ENCODE measurements at regions not wholly inside any gene's neighbourhood (a gene's known extent, or its start where the extent isn't known, plus 50 kb on each side); places are given as distances from the start of the nearest gene placed in this dataset.
"Not testable (repeated sequence)": the region's sequence is repeated elsewhere in the genome, so short reads cannot be mapped to it uniquely, and the experiment has no call there.

DNA sequence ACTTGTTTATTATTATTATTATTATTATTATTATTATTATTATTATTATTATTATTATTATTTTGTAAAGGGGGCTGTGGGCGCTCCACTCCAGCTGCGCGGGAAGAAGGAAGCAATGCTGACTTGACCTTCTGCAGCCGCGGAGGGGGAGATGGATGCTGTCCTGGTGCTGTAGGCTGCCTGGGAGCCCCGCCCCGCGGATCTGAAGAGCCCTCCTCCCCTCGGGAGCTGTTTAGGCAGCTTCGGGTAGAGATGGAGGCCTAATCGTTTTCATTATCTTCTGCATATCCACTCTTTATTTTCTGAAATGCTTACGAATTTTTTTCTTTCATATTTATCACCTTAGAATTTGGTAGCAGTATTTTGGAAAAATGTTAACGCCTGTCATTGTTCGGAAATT is 101.2 kb upstream of the KLF6 start:
- DNase-seq, result no peak

DNA sequence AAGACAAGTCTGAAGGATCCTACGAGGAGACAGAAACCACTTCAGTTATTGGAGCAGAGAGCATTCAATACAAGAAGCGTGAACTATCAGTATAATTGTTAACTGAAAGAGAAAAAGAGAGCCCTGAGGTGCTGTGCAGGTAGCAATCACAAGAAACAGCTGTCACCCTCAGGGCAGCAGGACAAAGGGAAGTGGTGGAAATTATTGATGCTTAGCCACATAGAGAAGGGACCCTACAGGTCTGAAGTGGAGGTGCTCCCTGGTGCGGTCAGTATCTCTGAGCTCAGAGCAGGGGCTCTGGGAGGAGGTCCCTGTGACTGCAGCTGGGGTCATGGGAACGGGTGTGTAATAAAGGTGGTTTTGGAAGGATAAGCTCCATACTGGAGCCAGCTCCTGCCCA is 97.8 kb upstream of the KLF6 start:
- no peak for DNase-seq

DNA sequence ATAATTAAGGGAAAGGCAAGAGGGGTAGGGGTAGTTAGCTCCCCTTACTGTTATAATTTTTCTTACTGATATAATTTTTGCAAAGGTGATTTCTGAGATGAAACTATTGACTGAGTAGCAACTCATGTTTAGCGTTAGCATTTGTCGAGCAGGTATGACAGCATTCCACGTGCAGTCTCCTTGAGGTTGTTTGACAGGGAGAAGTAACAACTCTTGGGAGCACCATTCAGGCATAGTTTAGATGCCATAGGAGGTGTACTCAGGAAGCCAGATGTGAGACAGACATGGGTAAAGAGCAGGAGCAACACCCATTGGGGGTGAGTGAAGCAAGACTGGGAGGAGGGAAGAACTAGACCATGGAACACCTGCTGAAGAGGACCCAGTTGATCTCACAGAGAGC is 96.6 kb upstream of the KLF6 start:
- DNase-seq, result no peak

DNA sequence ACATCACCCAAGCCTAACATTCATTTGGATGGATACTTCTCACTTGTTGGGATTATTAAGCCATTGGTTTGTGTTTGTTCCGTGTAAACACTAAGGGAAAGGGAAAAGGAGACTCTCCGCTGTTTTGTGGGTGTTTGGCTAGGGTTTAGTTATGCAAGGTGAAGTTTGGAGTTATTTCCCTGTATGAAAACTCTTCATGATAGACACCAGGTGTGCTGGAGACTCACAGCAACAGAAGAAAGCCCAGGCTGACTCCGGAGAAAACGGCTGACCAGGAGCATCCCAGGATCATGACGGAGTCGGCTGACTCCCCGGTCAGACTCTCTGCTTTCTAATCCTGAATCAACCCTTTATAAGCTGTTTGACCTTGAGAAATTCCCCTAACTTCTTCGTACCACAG is 94.1 kb upstream of the KLF6 start:
- no peak for DNase-seq

DNA sequence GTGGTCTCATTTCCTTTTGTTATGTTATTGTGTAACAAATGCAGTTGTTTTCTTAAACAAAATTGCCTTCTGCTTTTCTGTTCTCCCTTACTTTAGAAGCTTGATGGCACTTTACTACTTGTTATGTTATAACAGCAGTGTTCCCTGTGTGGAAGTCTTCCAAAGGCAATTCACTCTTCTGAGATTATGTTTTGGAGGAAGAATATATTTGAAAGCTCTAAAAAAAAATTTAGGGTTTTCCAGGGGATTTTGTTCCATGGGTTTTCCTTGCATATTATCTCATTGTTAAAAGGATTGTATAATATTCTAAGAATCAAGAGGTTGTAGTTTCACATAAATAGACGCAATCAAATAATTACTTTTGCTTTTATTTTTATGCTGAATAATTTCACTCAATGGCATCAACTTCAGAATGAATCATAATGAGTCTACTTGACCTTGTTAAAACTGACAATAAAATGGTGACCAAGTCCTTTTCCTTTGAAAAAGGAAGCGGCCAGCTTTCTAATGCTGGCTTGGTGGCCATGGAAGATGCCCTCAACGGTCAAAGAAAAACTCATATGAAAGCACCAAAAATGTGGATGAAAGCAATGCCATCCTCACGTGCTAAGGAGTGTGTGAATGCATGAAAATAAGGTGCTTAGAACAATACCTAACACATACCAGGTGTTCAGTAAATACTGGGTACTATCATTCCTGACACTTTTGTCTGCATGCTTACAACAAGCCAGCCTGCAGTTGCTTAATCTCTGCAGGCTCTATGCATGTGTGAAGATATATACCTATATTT is 92.4 kb upstream of the KLF6 start:
- DNase-seq, result no peak

DNA sequence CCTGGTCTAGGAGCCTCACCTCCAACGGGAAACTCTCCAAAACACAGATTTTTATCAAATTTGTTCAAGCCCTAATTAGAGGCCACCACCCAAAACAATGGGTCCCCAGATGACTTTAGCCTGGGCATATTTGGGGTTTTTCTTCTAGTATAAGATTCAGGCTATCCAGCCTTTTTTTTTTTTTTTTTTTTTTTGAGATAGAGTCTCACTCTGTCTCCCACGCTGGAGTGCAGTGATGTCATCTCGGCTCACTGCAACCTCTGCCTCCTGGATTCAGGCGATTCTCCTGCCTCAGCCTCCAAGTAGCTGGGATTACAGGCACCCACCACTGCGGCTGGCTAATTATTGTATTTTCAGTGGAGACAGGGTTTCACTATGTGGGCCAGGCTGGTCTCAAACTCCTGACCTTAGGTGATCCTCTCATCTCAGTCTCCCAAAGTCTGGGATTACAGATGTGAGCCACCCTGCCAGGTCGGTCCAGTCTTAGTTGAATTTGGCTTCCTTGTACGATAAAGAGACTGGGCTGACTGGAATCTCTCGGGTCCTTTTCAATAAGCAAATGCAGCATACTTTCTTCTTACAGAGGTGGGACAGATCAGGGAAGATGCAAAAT is 91.4 kb upstream of the KLF6 start:
- DNase-seq, result no peak

DNA sequence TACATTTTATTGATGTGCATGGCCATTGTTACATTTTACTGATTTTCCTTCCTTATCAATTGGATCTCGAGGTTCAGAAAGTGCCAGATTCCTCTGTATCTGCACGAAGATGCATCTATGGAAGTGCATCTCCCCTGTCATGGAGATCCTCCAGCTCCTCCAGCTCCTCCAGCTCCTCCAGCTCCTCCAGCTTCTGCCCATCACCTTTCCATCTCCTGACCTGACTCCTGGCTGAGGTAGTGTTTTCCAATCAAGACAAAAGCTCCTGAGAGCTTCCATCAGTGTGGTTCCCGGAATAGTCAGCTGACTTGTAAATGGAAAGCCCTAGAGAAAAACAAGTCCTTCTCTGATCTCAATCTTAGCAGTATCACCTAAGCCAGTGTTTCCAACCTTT is 90.8 kb upstream of the KLF6 start:
- DNase-seq, result peak in 1 of 5 donors; percentile 18

DNA sequence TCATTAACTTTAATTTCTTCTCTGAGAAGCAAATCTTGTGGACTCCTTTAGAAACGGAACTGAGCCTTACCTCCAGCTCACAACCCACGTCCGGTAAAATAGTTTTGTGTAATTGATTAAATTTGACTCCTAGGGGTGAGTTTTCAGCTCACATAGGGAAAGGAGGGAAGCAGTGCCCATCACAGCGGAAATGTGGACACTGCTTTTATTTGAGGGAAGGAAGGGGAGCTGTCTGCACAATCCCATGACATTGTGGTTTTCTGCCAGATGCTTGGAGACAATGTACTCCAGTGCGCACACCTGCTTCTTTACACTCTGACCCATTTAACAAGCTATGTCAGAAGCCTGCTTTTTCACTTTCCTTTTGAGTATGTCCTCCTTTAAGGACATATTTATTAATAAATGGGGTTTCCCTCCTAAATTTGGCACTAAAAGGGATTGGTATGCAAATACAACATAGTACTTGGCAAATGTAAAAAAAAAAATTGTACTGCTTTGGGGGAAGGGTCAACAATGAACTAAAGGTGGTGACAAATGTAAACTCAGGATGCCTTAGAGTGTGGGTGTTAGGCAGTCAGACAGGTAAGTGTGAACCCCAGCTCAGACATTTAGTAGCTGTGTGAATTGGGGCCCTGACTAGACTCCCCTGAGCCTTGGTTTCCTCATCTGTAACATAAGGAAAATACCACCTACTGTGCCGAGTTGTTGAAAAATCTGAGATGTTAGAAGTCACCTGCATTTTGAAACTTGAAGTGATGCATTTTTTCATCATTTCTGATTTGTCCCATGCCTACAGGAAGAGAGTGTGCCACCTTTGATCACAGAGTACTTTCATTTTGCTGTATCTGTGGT is 90.2 kb upstream of the KLF6 start:
- DNase-seq, result peak in 4 of 5 donors; percentile 38 to 48 (median 48)

DNA sequence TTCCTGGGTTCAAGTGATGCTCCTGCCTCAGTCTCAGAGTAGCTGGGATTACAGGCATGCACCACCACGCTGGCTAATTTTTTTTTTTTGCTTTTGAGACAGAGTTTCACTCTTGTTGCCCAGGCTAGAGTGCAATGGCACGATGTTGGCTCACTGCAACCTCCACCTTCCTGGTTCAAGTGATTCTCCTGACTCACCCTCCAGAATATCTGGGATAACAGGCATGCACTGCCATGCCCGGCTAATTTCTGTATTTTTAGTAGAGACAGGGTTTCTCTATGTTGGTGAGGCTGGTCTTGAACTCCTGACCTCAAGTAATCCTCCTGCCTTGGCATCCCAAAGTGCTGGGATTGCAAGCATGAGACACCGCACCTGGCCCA is 89.6 kb upstream of the KLF6 start:
- DNase-seq, result not testable (repeated sequence)

DNA sequence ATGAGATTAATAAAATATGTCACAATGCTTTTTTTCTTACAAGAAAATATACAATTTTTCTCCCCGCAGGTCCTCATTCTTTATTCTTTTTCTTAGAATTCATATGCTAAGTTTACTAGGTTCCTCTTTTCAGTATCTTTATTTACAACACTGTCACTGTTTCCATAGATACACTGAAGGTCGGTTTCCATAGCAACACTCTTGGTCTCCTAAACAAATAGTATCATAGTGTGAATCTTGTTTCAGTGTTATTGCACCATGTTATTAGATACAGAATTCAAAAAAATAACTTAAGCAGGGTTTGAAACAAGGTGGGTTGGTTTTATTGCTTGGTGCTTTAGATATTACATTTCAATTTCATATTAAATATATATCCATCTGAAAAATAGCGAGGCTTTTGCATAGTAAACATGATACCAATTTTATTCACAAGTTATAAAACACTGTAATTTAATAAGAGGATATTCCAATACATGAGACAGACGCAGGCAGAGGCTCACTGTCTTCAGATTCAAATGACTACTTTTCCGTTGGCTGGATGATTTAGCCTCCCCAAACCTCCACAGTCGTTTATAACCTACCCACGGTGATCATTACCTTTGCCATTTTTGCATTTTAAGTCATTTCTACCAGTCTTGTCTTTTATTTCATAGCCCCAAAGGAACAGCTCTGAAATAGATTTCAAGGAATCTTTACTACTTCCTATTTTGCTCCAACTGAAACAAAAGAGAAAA is 88.9 kb upstream of the KLF6 start:
- DNase-seq, result peak in 3 of 5 donors; percentile 31 to 75 (median 34)

DNA sequence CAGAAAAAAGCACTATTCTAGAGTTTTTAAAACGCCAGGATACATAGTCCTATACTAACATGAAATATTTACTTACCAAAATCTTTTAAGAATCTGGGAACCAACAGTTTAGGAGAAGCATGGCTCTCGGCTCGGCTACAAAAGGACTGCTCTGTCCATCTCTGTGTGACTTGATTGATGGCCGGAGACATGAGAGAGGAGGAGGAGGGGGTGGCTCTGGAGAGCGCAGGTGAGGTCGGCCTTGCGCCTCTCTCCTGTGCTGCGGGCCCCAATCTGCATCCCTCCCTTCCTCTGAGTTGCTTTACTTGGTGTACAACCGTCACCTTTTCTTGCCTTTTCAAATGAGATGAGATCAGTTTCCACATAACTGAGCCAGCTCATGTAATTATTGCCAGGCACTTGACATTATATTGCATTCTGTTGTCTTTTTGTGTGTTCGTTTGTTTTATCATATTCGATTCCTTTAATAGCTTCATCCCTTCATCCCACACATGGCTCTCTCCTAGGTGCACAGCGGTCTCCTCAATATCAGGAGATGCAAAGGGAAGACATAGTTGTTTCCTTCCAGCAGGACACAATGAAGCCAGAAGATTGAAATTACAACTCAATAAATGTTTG is 87.8 kb upstream of the KLF6 start:
- no peak for DNase-seq

DNA sequence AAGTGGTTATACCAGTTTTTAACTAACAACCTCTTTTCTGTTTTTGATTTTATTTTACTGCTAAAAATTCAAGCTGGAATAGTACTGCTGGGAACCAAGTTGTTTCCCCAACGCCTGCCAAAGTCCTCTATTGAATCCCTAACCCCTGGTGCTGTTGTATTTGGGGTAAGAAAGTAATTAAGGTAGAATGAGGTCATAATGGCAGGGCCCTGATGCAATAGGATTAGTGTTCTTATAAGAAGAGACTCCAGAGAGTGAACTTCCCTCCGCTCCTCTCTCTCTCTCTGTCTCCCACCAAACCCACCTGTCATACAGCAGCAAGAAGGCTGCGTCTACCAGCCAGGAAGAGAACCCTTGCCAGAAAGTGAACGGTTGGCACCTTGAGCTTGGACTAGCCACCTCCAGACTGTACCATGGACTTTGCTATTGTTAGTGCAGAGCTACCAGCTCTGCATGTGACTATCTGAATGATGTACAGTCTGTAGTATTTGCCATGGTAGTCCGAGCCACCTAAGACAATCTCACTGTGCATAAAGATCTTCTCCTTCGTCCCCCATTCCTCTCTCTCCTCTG is 86.5 kb upstream of the KLF6 start:
- no peak for DNase-seq

DNA sequence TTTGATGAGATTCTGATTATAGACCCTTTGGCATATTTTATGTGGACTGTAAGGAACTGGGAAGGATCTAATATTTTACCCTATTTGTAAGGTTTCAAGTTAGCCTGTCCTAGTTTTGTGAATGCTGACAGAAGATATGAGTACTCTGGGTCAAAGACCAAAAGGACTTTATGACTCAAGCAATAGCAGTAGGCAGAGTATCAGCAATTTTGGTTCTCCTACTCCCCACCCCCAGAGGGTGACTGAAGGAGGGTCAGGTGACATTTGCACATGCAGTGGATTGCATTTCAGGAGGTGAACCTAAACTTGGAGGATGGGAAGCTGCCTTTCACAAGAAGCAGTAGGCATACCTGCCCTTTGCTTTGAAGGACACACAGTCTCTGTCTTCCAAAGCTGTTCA is 84.0 kb upstream of the KLF6 start:
- DNase-seq, result peak in 1 of 5 donors; percentile 20

DNA sequence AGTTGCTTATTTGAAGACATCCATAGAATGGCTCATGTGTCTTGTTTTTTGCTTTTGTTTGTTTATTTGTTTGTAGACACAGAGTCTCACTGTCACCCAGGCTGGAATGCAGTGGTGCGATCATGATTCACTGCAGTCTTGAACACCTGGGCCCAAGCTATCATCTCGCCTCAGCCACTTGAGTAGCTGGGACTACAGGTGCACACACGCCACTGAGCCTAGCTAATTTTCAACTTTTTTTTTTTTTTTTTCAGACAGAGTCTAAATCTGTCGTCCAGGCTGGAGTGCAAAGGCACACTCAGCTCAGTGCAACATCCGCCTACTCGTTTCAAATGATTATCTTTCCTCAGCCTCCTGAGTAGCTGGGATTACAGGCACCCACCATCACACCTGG is 83.3 kb upstream of the KLF6 start:
- DNase-seq, result no peak

DNA sequence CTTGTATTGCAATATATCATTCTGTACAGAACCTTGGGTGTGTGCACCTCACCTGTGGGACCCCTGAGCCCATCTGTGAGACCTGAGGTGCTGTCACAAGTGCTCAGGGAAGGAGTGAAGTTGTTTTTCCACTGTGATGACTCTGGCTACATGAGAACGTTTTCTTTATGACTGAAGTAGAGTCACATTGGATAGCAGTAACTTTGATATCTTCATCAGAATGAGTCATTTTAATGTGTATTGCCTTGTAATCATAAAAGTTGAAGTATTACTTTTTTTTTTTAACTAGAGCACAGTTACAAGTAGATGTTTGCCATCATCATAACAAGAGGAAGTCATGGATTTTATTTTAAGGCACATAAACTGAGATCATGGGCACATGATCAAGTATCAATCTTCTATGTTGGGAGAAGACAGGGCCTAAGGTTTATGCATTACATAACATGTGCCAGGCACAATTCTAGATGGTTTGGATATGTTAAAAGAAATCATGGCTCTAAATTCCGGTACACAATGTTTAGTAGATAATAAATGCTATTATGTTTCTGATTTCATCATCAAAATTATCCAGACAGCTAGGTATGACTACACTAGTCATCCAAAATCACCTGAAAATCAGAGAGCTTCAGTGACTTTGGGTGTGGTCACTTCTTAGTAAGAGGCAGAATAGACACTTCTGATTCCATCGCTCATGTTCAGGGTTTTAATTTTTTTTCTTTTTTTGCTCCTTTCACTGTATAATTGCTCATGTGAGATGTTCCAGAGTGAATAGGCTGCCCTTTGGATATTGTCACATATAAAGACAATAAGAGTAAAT is 82.7 kb upstream of the KLF6 start:
- peak in 1 of 5 donors; percentile 19 for DNase-seq

DNA sequence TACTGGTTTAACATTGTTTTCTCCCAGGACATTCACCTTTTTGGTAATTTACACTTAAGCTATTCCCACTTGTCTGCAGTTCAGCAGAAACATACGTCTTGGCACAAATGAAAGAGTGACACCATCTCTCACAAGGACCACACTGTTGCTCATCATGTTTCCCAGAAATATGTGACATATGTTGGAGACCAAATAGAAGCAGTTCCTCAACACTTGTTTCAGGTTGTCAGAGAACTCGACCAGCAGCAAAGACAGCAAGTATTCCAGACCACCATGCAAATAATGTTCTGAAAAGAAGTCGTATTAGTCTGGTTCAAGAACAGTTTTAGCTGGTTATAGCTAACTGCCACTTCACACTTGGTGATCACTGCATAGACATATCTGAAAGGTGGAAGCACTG is 81.3 kb upstream of the KLF6 start:
- DNase-seq, result peak in 1 of 5 donors; percentile 45

DNA sequence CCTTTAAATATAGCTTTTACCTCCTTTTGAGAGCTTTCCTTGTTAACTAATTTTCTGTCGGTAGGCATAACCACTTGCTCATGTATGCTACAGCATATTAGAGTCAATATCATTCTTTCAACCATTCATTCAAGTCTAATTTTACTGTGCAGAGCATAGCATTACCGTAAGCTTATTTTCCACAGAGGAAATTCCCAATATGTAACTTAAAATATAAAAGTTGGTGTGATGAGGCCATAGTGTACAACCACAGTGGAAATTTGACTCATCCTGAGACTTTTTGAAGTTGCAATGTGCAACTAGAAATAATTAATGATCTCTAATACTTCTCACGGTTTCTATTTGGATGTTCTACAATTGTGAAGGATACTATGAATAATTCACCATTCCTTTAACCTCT is 80.6 kb upstream of the KLF6 start:
- DNase-seq, result no peak

DNA sequence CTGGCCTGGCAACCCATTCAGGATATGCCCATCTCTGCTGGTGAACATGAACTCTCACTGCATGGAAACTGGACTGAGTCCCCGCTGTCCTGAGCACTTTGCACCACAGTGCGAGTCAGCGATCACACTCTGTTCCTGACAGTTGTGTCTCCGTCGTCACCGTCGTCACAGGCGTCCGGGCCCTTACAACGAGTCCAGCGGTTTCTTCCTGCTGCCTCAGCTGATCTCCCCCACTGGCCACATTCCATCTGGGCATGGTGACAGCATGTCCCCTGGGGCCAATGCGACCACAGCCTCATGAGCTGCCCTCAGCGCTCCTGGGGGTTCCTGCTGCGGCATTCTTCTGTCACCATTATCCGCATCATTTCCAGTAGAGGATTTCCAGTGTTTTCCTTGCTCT is 76.8 kb upstream of the KLF6 start:
- DNase-seq, result no peak

DNA sequence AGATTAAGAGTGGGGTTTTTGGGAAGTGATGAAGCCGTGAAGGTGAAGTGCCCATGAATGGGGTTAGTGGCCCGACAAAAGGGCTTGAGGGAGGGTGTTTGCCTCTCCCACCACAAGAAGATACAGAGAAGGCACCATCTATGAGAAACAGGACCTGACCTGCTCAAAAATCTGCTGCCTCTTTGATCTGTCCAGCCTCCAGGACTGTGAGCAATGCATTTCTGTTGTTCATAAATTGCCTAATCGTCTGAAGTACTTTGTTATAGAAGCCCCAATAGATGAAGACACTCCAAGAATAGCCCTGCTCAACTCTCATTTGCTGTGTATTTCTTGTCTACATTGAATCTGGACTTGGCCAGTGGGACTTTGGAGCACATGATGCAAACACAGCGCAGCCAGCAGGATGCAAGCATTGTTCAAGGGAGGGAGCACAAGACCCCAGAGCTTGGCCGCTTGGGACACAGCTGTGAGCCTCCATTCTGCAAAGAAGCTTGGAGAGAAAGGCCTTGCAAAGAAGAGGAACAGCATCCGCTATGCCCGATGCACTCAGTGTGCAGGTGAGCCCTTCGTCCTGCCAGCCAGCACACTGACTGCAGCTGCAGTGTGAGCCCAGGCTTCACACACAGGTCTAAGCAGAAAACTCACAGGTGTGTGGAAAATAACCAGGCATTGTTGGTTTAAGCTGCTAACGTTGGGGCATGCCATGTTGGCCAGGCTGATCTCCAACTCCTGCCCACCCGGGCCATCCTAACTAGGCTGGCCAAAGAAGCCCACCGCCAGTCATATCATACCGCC is 73.2 kb upstream of the KLF6 start:
- no peak for DNase-seq

DNA sequence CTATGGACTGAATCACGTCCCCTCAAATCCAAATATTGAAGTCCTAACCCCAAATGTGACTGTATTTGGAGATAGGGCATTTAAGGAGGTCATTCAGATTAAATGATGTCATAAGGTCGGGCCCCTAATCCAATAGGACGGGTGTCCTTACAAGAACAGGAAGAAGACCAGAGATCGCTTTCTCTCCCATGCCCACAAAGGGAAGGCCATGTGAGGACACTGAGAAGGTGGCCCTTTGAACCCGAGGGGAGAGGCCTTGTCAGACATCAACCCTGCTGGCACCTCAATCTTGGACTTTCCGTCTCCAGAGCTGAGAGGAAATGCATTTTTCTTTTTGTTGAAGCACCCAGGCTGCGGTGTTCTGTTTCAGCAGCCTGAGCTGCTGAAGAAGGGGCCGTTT is 72.3 kb upstream of the KLF6 start:
- no peak for DNase-seq
